OCI-LY3 (cell line): ENCODE measurements at regions not wholly inside any gene's neighbourhood (a gene's known extent, or its start where the extent isn't known, plus 50 kb on each side); places are given as distances from the start of the nearest gene placed in this dataset.

Source experiments
- H2AFZ ChIP-seq: fragments of 200-600, 300-600 bp; shearing (Covaris generic); 2 replicates; pipeline ENCODE4 v1.6.0; 2014; ENCODE audit warnings: antibody characterized with exemption, low read depth, low read length
- H3K27ac ChIP-seq: fragments of 200-600, 300-600 bp; sonication (generic); 2 replicates; pipeline ENCODE4 v1.5.1; 2014; ENCODE audit warnings: mild to moderate bottlenecking, low read length, moderate library complexity, mixed read lengths
- H3K27me3 ChIP-seq: fragments of 200-600, 300-600 bp; sonication (generic); 2 replicates; pipeline ENCODE4 v1.6.1; 2014; ENCODE audit warnings: low read depth, low read length, mixed read lengths
- H3K36me3 ChIP-seq: fragments of 200-600, 300-600 bp; sonication (generic); replicated peaks from 2 replicates; pipeline ENCODE3; 2014; ENCODE audit warnings: low read depth, low read length, mixed read lengths
- H3K4me1 ChIP-seq: fragments of 300-600, 200-600 bp; sonication (generic); 2 replicates; pipeline ENCODE4 v1.6.1; 2014; ENCODE audit warnings: low read length, mixed read lengths
- H3K4me2 ChIP-seq: fragments of 200-600, 300-600 bp; sonication (generic); 2 replicates; pipeline ENCODE4 v1.6.1; 2014; ENCODE audit warnings: low read length, mixed read lengths
- H3K4me3 ChIP-seq: fragments of 300-600, 200-600 bp; sonication (generic); 2 replicates; pipeline ENCODE4 v1.5.1; 2014; ENCODE audit warnings: antibody characterized with exemption, mild to moderate bottlenecking, low read length, moderate library complexity
- H3K79me2 ChIP-seq: fragments of 300-600, 200-600 bp; shearing (Covaris generic); 2 replicates; pipeline ENCODE4 v1.6.1; 2014; ENCODE audit warnings: mild to moderate bottlenecking, low read length, mixed read lengths
- H3K9ac ChIP-seq: fragments of 300-600, 200-600 bp; shearing (Covaris generic); 2 replicates; pipeline ENCODE4 v1.6.0; 2014; ENCODE audit warnings: mild to moderate bottlenecking, low read length, moderate library complexity
- H3K9me3 ChIP-seq: fragments of 200-600, 300-600 bp; shearing (Covaris generic); 2 replicates; pipeline ENCODE4 v1.6.1; 2014; ENCODE audit warnings: low read length, mixed read lengths; ENCODE audit not compliant: insufficient read depth
- H4K20me1 ChIP-seq: fragments of 200-600, 300-600 bp; sonication (generic); 2 replicates; pipeline ENCODE4 v1.6.1; 2016; ENCODE audit warnings: low read length, mixed read lengths; ENCODE audit not compliant: insufficient read depth
- EZH2phosphoT487 ChIP-seq: fragments of 200-600 bp; shearing (Covaris generic); IDR thresholded peaks from 2 replicates; pipeline ENCODE4 v1.6.1; 2018; ENCODE audit warnings: antibody characterized with exemption, mixed run types, low read depth
- TF ChIP-seq, protein P1 (sequence below): fragments of 200-600, 300-600 bp; sonication (generic); IDR thresholded peaks from 2 replicates; pipeline ENCODE4 v1.5.1; 2014; ENCODE audit warnings: antibody characterized with exemption, low read length, low read depth

DNA sequence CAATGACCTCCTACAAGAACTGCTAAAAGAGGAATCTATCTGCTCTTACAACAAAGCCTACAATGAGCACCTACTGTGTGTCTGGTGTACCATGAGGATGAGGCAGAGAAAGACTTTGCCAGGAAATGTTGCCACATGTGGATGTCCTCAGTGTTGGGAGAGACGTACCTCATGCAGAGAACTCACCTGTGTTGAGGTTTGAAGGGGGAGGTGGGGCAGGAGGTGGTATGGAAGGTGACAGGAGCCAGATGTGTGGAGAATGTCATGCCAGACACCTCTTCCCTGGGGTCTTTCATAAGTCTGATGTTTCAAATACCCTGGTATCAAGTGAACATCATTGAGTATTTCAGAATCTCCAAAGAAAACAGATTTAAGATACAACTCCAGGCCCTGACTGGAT is 220.1 kb upstream of the RNF32 start:
- Histone ChIP-seq H3K4me3 (no peak overlapping the region), H4K20me1 (no peaks in the 10 kb centered on the region), H3K4me2 (no peak overlapping the region), H3K9me3 (no peaks in the 10 kb centered on the region), H3K4me1 (peaks cover 5% of the 10 kb centered on the region; the same call in 1 of the 2 replicates), H2AFZ (no peak overlapping the region), H3K36me3 (no peaks in the 10 kb centered on the region), H3K9ac (no peak overlapping the region), H3K27me3 (0 out of 2 replicates have a peak, but pooled peaks cover 5% of the 10 kb centered on the region), H3K79me2 (no peaks in the 10 kb centered on the region), H3K27ac (no peak overlapping the region)
- TF ChIP-seq, protein P1, sequence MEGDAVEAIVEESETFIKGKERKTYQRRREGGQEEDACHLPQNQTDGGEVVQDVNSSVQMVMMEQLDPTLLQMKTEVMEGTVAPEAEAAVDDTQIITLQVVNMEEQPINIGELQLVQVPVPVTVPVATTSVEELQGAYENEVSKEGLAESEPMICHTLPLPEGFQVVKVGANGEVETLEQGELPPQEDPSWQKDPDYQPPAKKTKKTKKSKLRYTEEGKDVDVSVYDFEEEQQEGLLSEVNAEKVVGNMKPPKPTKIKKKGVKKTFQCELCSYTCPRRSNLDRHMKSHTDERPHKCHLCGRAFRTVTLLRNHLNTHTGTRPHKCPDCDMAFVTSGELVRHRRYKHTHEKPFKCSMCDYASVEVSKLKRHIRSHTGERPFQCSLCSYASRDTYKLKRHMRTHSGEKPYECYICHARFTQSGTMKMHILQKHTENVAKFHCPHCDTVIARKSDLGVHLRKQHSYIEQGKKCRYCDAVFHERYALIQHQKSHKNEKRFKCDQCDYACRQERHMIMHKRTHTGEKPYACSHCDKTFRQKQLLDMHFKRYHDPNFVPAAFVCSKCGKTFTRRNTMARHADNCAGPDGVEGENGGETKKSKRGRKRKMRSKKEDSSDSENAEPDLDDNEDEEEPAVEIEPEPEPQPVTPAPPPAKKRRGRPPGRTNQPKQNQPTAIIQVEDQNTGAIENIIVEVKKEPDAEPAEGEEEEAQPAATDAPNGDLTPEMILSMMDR, result no peak
- TF ChIP-seq EZH2phosphoT487, result no peak

DNA sequence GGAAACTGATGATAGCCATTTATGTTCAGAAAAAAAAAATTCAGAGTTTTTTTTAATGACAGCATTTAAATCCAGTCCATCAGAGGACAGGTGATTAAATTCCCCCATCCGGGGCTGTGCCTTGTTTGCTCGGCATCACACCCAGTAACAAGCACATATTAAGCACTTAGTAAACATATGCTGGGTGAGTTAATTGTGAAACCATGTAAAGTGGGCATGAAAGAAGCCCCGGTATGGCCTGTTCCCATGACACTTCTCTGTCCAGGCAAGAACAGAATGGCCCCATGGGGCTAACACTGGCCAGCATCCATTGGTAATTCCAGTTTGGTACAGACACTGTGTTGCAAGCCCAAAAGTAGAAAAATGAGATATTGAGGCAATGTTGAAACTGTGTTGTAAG is 220.8 kb upstream of the RNF32 start:
- no peaks in the 10 kb centered on the region for H3K79me2 ChIP-seq
- H3K9me3 ChIP-seq, result no peaks in the 10 kb centered on the region
- H3K36me3 ChIP-seq, result no peaks in the 10 kb centered on the region
- H4K20me1 ChIP-seq, result no peaks in the 10 kb centered on the region
- no peak overlapping the region for H3K27ac ChIP-seq
- H3K9ac ChIP-seq, result no peak overlapping the region
- H3K4me2 ChIP-seq, result no peak overlapping the region
- H3K27me3 ChIP-seq, result 0 out of 2 replicates have a peak, but pooled peaks cover 4% of the 10 kb centered on the region
- no peak overlapping the region for H3K4me3 ChIP-seq
- TF ChIP-seq, protein P1, result no peak
- no peak for TF ChIP-seq EZH2phosphoT487
- H2AFZ ChIP-seq, result no peak overlapping the region
- H3K4me1 ChIP-seq, result peaks cover 5% of the 10 kb centered on the region; the same call in 1 of the 2 replicates

DNA sequence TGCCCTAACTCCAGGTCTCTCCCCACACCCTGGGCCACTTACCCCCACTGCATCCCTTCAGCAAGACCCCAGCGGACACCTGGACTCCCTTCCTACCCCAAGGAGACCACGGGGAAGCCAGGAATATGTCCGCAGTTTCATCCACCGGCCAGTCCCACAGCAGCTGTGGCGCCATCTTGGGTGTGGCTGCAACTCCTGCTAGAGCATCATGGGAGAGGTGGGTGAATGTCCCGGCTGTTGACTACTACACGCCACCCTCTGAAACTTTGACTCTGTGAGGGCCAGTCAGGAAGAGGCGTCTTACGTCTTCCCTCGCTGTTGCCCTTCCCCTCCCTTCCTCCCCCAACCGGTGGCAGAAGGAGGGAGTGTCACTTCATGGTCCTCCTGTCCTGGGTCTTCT is 238.3 kb upstream of the RNF32 start:
- no peak overlapping the region for H3K9ac ChIP-seq

DNA sequence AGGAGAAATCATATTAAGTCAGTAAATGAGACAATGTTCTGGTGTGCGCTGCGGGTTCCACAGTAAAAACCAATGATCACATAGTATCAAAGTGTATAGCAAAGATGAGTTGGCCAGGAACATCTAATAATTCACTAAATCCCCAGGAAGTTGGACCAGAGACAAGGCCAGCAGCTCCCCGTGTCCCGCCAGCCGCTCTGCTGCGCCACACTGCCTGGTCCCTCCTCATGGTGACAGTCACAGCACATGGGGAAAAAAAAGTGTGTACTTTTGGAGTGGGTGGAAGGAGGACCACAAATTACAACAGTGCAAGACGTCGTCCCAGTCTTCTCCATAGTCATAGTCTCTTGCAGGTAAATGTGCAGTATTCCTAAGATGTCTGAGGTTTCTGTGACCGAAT is 239.0 kb upstream of the RNF32 start:
- H3K9me3 ChIP-seq, result no peaks in the 10 kb centered on the region
- no peak overlapping the region for H3K4me2 ChIP-seq
- no peaks in the 10 kb centered on the region for H4K20me1 ChIP-seq
- no peak overlapping the region for H2AFZ ChIP-seq
- 0 out of 2 replicates have a peak, but pooled peaks cover 6% of the 10 kb centered on the region for H3K27me3 ChIP-seq
- H3K36me3 ChIP-seq, result no peaks in the 10 kb centered on the region
- no peak overlapping the region for H3K9ac ChIP-seq
- H3K27ac ChIP-seq, result no peak overlapping the region
- H3K4me3 ChIP-seq, result no peak overlapping the region
- TF ChIP-seq, protein P1, result no peak
- no peak for TF ChIP-seq EZH2phosphoT487
- no peaks in the 10 kb centered on the region for H3K4me1 ChIP-seq
- no peaks in the 10 kb centered on the region for H3K79me2 ChIP-seq

More for the DNA sequence above, 238.3 kb upstream of the RNF32 start:
- Histone ChIP-seq H3K27ac (no peak overlapping the region), H3K4me1 (no peaks in the 10 kb centered on the region), H3K27me3 (0 out of 2 replicates have a peak, but pooled peaks cover 6% of the 10 kb centered on the region), H4K20me1 (no peaks in the 10 kb centered on the region), H3K79me2 (no peaks in the 10 kb centered on the region), H2AFZ (no peak overlapping the region), H3K36me3 (no peaks in the 10 kb centered on the region), H3K4me3 (no peak overlapping the region), H3K9me3 (no peaks in the 10 kb centered on the region), H3K4me2 (no peak overlapping the region)
- TF ChIP-seq, protein P1, result no peak
- TF ChIP-seq EZH2phosphoT487, result no peak
